ENCODE measurements at regions not wholly inside any gene's neighbourhood (a gene's known extent, or its start where the extent isn't known, plus 50 kb on each side); places are given as distances from the start of the nearest gene placed in this dataset.

GRCh38 chr5:57816108-57816507 lies 333.5 kb upstream of the ACTBL2 start:
- Histone ChIP-seq H3K36me3 (no peaks in the 10 kb centered on the region), H3K27ac (no peak overlapping the region), H3K27me3 (no peaks in the 10 kb centered on the region), H3K4me1 (peaks cover 0 to 29% (median 6%) of the 10 kb centered on the region in 12 donors), H3K9me3 (peaks cover 0 to 21% (median 6%) of the 10 kb centered on the region in 12 donors), H3K4me3 (no peak overlapping the region)
- ATAC-seq (peak; percentile 51 to 81 (median 61)), DNase-seq (no peak)
- intact Hi-C loops (cut with DNase I), result no loop called here
- TF ChIP-seq POLR2A (IDR thresholded peaks at IDR 0.05), result no peak
- TF ChIP-seq CTCF (IDR thresholded peaks at IDR 0.05), result no peak

DNA sequence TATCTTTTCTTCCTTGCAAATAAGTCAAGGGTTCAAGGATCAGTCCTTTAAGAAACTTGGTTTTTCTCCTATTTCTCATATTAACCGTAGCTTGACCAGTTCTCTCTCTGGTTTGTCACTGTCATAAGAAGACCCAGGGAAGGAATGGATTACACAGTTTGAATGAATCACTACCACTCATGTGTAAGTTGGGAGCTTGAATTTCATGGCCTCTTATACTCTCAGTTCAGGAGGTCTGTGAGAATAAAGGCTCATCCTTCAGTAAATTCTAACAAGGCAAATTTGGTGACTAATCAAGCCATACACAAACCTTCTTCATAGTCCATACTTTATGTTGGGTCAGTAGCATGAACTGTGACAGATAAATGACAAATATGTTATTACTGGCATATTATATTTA lies 323.1 kb upstream of the ACTBL2 start:
- Histone ChIP-seq H3K4me3 (no peak overlapping the region), H3K27ac (no peak overlapping the region), H3K4me1 (peaks cover 0 to 11% (median 0%) of the 10 kb centered on the region in 12 donors), H3K27me3 (no peaks in the 10 kb centered on the region), H3K9me3 (no peaks in the 10 kb centered on the region), H3K36me3 (no peaks in the 10 kb centered on the region)
- intact Hi-C loops (cut with DNase I), result loop anchor here in 1 of 10 donors (10.0 kb wide), 1 partner anchor 59 kb away; no protein-coding TSS in a partner anchor
- TF ChIP-seq POLR2A (IDR thresholded peaks at IDR 0.05) (no peak), CTCF (IDR thresholded peaks at IDR 0.05) (no peak)
- WGBS, 4 donors, result 94 to 100% (median 99%) methylated on average over 1 of the region's 1 CpG
- ATAC-seq, result no peak
- no peak for DNase-seq

DNA sequence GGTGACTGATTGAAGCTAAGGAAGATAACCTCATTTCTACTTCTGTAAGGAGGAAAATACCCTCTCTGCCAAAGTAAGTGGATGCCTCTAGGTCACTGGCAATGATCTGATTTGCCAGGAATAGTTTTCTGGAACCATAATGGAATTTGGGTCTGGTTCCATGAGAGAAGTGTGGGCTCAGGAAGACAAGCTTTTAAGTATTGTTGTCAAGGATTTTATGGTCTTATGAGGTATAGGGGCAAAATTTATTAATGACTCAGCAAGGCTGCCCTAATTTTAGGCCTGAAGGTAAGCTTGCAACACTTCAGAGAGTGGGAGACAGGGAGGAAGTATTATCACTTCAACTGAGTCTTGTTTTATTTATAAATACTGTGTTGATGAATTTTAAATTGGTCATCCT lies 322.6 kb upstream of the ACTBL2 start:
- Histone ChIP-seq H3K4me3 (no peak overlapping the region), H3K9me3 (no peaks in the 10 kb centered on the region), H3K36me3 (no peaks in the 10 kb centered on the region), H3K27me3 (no peaks in the 10 kb centered on the region), H3K4me1 (peaks cover 0 to 11% (median 0%) of the 10 kb centered on the region in 12 donors), H3K27ac (peak overlapping the region in 1 of 12 donors; percentile 12)
- DNase-seq (no peak), ATAC-seq (peak in 1 of 4 donors; percentile 30)
- TF ChIP-seq CTCF (IDR thresholded peaks at IDR 0.05) (no peak), POLR2A (IDR thresholded peaks at IDR 0.05) (no peak)
- intact Hi-C loops (cut with DNase I), result loop anchor here in 1 of 10 donors (10.0 kb wide), 1 partner anchor 60 kb away; no protein-coding TSS in a partner anchor

DNA sequence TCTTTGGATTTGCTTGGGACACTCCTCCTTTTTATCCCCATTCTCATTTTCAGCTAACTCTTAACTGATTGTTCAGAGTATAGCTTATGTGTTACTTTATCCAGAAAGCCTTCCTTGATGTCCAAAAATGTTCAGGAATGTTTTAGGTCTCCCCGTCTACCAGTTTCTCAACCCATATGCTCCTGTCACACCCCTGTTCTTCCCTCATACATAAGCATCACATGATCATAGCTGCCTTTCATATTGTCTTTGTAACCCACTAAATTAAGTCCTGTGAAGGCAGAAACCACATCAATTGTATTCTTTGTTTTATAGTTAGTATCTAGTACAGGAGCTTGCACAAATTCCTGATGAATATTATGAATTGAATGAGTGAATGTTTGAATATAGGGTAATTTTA lies 321.9 kb upstream of the ACTBL2 start:
- intact Hi-C loops (cut with DNase I), result loop anchor here in 1 of 10 donors (10.0 kb wide), 1 partner anchor 60 kb away; no protein-coding TSS in a partner anchor
- Histone ChIP-seq H3K27me3 (no peaks in the 10 kb centered on the region), H3K4me3 (no peak overlapping the region), H3K4me1 (peaks cover 0 to 11% (median 0%) of the 10 kb centered on the region in 12 donors), H3K27ac (no peak overlapping the region), H3K9me3 (no peaks in the 10 kb centered on the region), H3K36me3 (no peaks in the 10 kb centered on the region)
- 89 to 98% (median 95%) methylated on average over 1 of the region's 1 CpG for WGBS, 4 donors
- DNase-seq (no peak), ATAC-seq (no peak)
- TF ChIP-seq POLR2A (IDR thresholded peaks at IDR 0.05) (no peak), CTCF (IDR thresholded peaks at IDR 0.05) (no peak)
